ENCODE measurements at regions not wholly inside any gene's neighbourhood (a gene's known extent, or its start where the extent isn't known, plus 50 kb on each side); places are given as distances from the start of the nearest gene placed in this dataset.
A peak's percentile ranks its signal among the peaks of the same experiment; 100 is the strongest.

DNA sequence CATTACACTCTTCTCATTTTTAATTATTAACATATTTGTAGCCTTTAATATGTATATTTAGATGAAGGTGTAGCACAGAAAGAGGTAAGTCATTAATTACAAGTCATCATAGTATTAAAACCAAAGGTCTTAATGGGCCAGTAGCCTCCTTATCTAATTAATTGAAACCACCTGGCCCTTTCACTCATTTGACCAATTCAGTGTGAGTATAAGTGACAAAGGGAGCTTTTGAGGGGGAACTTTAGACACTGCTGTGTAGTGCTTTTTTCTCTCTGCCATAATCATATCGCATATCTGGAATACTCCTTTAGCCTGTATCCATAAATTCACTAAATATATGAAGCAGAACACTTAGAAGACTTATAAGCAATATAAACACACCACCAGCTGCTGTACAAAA lies 562.9 kb upstream of the POT1 start:
- intact Hi-C loops (cut with DNase I), result no loop called here
- DNase-seq, result no peak

GRCh38 chr7:125491137-125491536 lies 561.5 kb upstream of the POT1 start:
- intact Hi-C loops (cut with DNase I), result no loop called here
- no peak for DNase-seq

DNA sequence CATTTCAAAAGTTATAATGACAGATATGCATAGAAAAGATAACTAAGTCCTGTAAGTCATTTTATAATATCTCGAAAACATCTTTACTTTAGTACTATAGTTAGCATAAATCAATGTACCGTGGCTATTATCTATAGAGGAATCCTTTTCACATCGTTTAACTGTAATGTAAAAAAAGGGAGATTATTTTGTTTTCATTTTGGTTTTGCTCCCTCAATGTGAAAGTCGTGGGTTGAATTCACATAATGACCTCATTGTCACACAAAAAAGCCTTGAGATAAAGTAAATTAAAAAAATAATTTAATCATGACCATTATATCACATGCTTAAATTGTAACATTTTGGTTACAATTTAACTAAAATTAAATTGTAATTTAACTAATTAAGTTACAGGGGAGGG lies 560.5 kb upstream of the POT1 start:
- no peak for DNase-seq
- intact Hi-C loops (cut with DNase I), result no loop called here

GRCh38 chr7:125485223-125485622 lies 555.6 kb upstream of the POT1 start:
- intact Hi-C loops (cut with DNase I), result no loop called here
- no peak for DNase-seq

GRCh38 chr7:125484755-125485154 lies 555.1 kb upstream of the POT1 start:
- intact Hi-C loops (cut with DNase I), result no loop called here

GRCh38 chr7:125481323-125481722 lies 551.7 kb upstream of the POT1 start:
- DNase-seq, result no peak
- intact Hi-C loops (cut with DNase I), result no loop called here

More at GRCh38 chr7:125484755-125485154, 555.1 kb upstream of the POT1 start:
- DNase-seq, result no peak

DNA sequence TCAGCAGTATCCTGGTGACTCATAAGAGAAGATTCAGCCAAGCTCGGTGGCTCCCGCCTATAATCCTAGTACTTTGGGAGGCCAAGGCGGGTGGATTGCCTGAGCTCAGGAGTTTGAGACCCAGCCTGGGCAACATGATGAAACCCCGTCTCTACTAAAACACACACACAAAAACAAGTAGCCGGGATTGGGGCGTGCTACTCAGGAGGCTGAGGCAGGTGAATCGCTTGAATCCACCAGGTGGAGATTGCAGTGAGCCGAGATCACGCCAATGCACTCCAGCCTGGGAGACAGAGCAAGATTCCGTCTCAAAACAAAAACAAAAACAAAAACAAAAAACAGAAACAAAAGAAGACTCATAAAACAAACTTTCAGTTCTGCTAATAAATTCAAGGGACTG lies 551.1 kb upstream of the POT1 start:
- intact Hi-C loops (cut with DNase I), result no loop called here
- no peak for DNase-seq

DNA sequence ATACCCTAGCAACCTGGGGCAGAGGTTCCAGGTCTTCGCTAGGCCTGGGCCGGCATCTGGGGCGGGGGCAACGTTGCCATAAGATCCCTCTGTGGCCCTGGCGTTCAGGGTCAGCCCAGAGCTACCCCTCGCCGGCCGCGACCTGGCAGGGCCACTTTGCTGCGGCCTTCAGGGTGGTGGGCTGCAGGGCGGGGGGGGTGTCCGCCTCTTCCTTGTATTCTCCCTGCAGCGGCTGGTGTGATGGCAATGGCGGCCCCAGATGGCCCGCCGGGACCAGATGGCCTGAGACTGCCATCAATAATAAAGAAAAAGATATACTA lies 539.2 kb upstream of the POT1 start:
- intact Hi-C loops (cut with DNase I), result no loop called here
- peak in 3 of 10 donors; percentile 51 to 67 (median 61) for DNase-seq

- intact Hi-C loops (cut with DNase I), result no loop called here
- DNase-seq, result peak in 3 of 10 donors; percentile 48 to 74 (median 65)
These were observed 538.6 kb upstream of the POT1 start for GRCh38 chr7:125467996-125468854.

DNA sequence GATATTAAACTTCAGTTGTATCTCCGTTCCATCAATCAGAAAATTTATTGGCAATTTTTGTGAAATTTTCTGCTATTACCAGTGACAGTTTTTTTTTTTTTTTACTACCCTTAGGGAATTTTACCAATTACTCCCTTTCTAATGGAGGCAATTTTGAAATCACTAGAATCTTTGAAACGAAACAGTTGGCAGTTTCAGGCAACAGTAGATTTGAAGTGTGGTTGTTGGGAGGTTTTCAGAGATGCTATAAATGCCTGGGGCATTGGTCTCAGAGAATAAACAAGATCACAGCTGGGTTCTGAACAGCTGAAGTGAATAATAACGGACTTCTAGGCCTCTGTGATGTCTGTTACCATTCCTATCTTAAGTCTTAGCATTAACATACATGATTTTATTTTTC lies 535.9 kb upstream of the POT1 start:
- intact Hi-C loops (cut with DNase I), result no loop called here
- DNase-seq, result no peak

DNA sequence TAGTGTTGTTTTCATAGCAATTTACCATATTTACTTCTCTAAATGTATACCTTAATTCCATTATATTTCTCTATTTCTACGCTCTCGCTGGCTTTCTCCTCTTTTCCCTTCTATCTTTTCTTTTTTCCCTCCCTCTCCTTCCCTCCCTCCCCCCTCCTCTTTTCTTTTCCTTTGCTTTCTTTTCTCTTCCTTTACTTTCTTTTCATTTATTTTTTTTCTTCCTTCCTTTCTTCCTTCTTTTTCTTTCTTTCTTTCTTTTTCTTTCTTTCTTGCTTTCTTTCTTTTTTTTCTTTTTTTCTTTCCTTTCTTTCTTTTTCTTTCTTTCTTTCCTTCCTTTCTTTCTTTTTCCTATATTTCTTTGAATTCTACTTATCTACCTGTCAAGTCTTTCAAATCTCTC lies 533.0 kb upstream of the POT1 start:
- DNase-seq, result no peak
- intact Hi-C loops (cut with DNase I), result no loop called here

DNA sequence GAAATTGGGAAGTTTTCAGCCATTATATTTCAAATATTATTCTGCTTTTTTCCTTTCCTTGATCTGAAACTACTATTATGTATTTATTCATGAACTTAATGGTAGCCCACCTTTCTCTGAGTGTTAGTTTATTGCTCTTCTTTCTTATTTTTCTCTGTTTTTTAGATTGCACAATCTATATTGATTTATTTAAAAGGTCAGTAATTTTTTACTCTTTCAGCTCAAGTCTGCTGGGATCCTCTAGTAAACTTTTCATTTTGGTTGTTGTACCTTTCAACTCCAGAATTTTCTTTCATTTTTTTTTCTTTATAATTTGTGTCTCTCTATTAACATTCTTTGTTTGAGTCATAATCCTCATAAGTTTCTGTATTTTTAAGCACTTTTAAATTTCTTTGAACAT lies 529.4 kb upstream of the POT1 start:
- no peak for DNase-seq
- intact Hi-C loops (cut with DNase I), result no loop called here

DNA sequence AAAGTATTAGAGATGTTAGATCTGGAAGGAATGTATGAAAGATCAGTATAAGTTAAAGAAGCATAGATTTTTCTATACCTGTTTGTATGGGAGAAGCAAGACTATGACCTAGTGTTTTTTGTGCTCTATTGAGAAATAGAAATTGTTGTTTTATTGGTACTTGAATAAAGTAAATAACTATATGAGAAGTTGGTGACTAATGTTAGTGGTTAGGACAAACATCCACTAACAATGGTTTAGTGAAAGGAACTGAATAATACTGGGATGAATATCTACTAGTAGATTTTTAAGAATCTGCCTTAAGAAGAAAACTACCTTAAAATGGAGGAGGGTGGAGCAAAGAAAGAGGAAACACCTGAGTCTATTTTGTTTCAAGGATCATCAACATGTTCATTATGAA lies 521.1 kb upstream of the POT1 start:
- DNase-seq, result no peak
- intact Hi-C loops (cut with DNase I), result no loop called here

- intact Hi-C loops (cut with DNase I), result no loop called here
- no peak for DNase-seq
These were observed 516.2 kb upstream of the POT1 start for GRCh38 chr7:125445836-125446235.

DNA sequence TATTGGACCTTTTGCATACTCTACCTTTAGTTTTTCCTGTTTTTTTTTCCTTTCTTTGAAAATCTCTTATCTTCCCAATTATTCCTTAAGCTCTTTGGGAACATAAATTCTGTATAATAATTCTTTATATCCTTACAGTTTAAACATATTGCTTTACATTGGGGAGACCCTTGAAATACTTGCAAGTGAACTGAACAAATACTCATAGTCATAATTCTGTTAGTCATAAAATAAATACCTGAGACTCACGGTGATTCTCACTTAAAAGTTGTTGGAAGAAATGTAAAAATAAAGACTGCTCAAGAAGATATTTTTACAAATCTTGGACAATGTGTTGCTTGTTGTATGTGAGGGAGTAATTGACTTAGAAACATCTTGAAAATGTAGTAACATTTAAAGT lies 515.2 kb upstream of the POT1 start:
- DNase-seq, result no peak
- intact Hi-C loops (cut with DNase I), result no loop called here

- DNase-seq, result no peak
- intact Hi-C loops (cut with DNase I), result no loop called here
These were observed 506.6 kb upstream of the POT1 start for GRCh38 chr7:125436220-125436619.

GRCh38 chr7:125431349-125431748 lies 501.7 kb upstream of the POT1 start:
- DNase-seq, result no peak
- intact Hi-C loops (cut with DNase I), result no loop called here

DNA sequence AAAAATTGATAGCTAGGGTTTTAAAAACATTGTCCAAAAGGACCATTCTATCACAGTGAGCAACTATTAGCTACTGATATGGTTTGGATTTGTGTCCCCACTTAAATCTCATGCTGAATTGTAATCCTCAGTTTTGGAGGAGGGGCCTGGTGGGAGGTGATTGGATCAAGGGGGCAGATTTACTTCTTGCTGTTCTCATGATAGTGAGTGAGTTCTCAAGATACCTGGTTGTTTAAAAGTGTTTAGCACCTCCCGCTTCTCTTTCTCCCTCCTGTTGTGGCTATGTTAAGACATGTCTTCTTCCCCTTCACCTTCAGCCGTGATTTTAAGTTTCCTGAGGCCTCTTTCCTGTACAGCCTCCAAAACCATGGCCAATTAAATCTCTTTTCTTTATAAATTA lies 500.4 kb upstream of the POT1 start:
- no peak for DNase-seq
- intact Hi-C loops (cut with DNase I), result no loop called here

- no peak for DNase-seq
- intact Hi-C loops (cut with DNase I), result no loop called here
These were observed 498.1 kb upstream of the POT1 start for GRCh38 chr7:125427676-125428075.

DNA sequence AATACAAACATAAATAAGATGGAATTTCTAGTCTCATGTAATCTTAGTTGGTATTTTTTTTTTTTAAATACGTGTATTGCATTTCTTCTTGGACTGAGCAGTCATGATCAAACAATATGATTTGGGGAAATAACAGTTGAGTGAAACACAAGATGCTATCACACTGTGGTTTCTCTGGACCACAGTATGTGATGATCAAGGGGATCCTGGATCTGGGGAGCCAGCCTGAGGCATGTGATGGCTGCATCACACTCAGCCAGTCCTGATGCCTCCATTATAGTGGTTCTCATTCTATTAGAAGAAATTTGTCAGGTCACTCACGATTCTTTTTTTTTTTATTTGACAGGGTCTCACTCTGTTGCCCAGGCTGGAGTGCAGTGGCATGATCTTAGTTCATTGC lies 495.9 kb upstream of the POT1 start:
- intact Hi-C loops (cut with DNase I), result no loop called here
- DNase-seq, result no peak

- no peak for DNase-seq
- intact Hi-C loops (cut with DNase I), result no loop called here
These were observed 495.1 kb upstream of the POT1 start for GRCh38 chr7:125424721-125425120.

- no peak for DNase-seq
- intact Hi-C loops (cut with DNase I), result no loop called here
These were observed 494.0 kb upstream of the POT1 start for GRCh38 chr7:125423458-125424155.
